ENCODE measurements at regions not wholly inside any gene's neighbourhood (a gene's known extent, or its start where the extent isn't known, plus 50 kb on each side); places are given as distances from the start of the nearest gene placed in this dataset.

DNA sequence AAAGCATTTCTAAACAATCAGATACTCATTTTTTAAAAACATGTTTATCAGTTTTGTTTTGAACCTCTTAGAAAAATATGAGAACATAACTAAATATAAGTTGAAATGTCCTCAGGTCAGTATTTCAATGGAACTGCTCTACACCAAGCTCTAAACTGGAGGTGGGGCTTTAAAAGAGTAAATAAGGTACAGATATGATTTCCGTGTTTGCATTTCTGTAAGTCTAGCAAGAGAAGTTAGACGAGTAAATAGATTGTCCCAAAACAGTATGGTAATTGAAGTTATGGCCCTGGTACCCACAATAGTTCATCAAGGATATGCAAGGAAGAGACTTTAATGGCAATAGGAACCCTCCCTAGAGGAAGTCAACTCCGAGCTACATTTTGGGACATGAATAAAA lies 115.1 kb upstream of the AKR1E2 start:
- TF ChIP-seq, protein P1, sequence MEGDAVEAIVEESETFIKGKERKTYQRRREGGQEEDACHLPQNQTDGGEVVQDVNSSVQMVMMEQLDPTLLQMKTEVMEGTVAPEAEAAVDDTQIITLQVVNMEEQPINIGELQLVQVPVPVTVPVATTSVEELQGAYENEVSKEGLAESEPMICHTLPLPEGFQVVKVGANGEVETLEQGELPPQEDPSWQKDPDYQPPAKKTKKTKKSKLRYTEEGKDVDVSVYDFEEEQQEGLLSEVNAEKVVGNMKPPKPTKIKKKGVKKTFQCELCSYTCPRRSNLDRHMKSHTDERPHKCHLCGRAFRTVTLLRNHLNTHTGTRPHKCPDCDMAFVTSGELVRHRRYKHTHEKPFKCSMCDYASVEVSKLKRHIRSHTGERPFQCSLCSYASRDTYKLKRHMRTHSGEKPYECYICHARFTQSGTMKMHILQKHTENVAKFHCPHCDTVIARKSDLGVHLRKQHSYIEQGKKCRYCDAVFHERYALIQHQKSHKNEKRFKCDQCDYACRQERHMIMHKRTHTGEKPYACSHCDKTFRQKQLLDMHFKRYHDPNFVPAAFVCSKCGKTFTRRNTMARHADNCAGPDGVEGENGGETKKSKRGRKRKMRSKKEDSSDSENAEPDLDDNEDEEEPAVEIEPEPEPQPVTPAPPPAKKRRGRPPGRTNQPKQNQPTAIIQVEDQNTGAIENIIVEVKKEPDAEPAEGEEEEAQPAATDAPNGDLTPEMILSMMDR (IDR thresholded peaks at IDR 0.05): no peak
- TF ChIP-seq POLR2AphosphoS5 (IDR thresholded peaks at IDR 0.05; ENCODE audit: low read depth, low read length) (no peak), SIN3A (IDR thresholded peaks at IDR 0.05; ENCODE audit: borderline replicate concordance, insufficient read depth, low read depth, low read length) (no peak), TCF7L2 (IDR thresholded peaks at IDR 0.05; ENCODE audit: low read depth, low read length) (no peak)
- TF ChIP-seq, protein P2, sequence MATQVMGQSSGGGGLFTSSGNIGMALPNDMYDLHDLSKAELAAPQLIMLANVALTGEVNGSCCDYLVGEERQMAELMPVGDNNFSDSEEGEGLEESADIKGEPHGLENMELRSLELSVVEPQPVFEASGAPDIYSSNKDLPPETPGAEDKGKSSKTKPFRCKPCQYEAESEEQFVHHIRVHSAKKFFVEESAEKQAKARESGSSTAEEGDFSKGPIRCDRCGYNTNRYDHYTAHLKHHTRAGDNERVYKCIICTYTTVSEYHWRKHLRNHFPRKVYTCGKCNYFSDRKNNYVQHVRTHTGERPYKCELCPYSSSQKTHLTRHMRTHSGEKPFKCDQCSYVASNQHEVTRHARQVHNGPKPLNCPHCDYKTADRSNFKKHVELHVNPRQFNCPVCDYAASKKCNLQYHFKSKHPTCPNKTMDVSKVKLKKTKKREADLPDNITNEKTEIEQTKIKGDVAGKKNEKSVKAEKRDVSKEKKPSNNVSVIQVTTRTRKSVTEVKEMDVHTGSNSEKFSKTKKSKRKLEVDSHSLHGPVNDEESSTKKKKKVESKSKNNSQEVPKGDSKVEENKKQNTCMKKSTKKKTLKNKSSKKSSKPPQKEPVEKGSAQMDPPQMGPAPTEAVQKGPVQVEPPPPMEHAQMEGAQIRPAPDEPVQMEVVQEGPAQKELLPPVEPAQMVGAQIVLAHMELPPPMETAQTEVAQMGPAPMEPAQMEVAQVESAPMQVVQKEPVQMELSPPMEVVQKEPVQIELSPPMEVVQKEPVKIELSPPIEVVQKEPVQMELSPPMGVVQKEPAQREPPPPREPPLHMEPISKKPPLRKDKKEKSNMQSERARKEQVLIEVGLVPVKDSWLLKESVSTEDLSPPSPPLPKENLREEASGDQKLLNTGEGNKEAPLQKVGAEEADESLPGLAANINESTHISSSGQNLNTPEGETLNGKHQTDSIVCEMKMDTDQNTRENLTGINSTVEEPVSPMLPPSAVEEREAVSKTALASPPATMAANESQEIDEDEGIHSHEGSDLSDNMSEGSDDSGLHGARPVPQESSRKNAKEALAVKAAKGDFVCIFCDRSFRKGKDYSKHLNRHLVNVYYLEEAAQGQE (IDR thresholded peaks at IDR 0.05; ENCODE audit: insufficient read depth in 1 of 2, low read depth in 2 of 2, low read length in 1 of 2): no peak

Data from Panc1 (cell line).